Activated naive CD8-positive, alpha-beta T cell treated with anti-CD3 and anti-CD28 coated beads, Interleukin-2, amount 10 ng/mL, durations not matched to agents 7 days and 5 days (primary cell): ENCODE measurements at regions not wholly inside any gene's neighbourhood (a gene's known extent, or its start where the extent isn't known, plus 50 kb on each side); places are given as distances from the start of the nearest gene placed in this dataset.

Experiments used
- ATAC-seq: fragments of 150-1000 bp; cut with Tn5 transposase; one replicate; pipeline ENCODE4 v1.10.0; 2021; ENCODE audit warnings: low read depth, moderate library complexity
- POLR2A ChIA-PET: fragments of 350-600 bp; sonication (Branson Sonifier 250); formaldehyde crosslinking; loops from one replicate; lab custom pipeline; 2021; ENCODE audit warnings: antibody characterized with exemption; lab: Charles Lee
- DNase-seq: peaks from one replicate; pipeline ENCODE4 v3.0.0; 2021
- H3K27ac Mint-ChIP-seq: one replicate; pipeline ENCODE4 v1.8.0; 2022; ENCODE audit warnings: mild to moderate bottlenecking, mixed read lengths
- H3K27me3 Mint-ChIP-seq: one replicate; pipeline ENCODE4 v1.8.0; 2022; ENCODE audit warnings: mild to moderate bottlenecking, moderate library complexity, mixed read lengths
- H3K36me3 Mint-ChIP-seq: one replicate; pipeline ENCODE4 v1.8.0; 2021; ENCODE audit warnings: mild to moderate bottlenecking, mixed read lengths
- H3K4me1 Mint-ChIP-seq: one replicate; pipeline ENCODE4 v1.8.0; 2021; ENCODE audit warnings: mixed read lengths
- H3K4me3 Mint-ChIP-seq: one replicate; pipeline ENCODE4 v1.8.0; 2022; ENCODE audit warnings: mild to moderate bottlenecking, moderate library complexity, mixed read lengths
- H3K9me3 Mint-ChIP-seq: one replicate; pipeline ENCODE4 v1.8.0; 2021; ENCODE audit warnings: mixed read lengths

- no peak for DNase-seq
- H3K27ac Mint-ChIP-seq, result no peak overlapping the region
- ATAC-seq, result no peak
- H3K9me3 Mint-ChIP-seq, result peaks cover 4% of the 10 kb centered on the region
- no peaks in the 10 kb centered on the region for H3K36me3 Mint-ChIP-seq
- POLR2A ChIA-PET, result no interaction called here
- no peak overlapping the region for H3K4me3 Mint-ChIP-seq
- no peaks in the 10 kb centered on the region for H3K4me1 Mint-ChIP-seq
- no peaks in the 10 kb centered on the region for H3K27me3 Mint-ChIP-seq
Observed at GRCh38 chr5:8481007-8481406, 612.1 kb downstream of the MTRR start.

- Mint-ChIP-seq H3K4me1 (no peaks in the 10 kb centered on the region), H3K36me3 (no peaks in the 10 kb centered on the region), H3K9me3 (peaks cover 10% of the 10 kb centered on the region), H3K4me3 (no peak overlapping the region), H3K27ac (no peak overlapping the region), H3K27me3 (no peaks in the 10 kb centered on the region)
- DNase-seq (no peak), ATAC-seq (no peak)
- POLR2A ChIA-PET, result no interaction called here
Observed at GRCh38 chr5:8491254-8491653, 622.3 kb downstream of the MTRR start.

- DNase-seq, result no peak
- ATAC-seq, result no peak
- Mint-ChIP-seq H3K4me3 (no peak overlapping the region), H3K9me3 (peaks cover 12% of the 10 kb centered on the region), H3K27me3 (no peaks in the 10 kb centered on the region), H3K27ac (no peak overlapping the region), H3K36me3 (no peaks in the 10 kb centered on the region), H3K4me1 (no peaks in the 10 kb centered on the region)
- POLR2A ChIA-PET, result no interaction called here
Observed at GRCh38 chr5:8493176-8493575, 624.2 kb downstream of the MTRR start.

GRCh38 chr5:8500426-8500825 lies 631.5 kb downstream of the MTRR start:
- Mint-ChIP-seq H3K36me3 (no peaks in the 10 kb centered on the region), H3K4me1 (no peaks in the 10 kb centered on the region), H3K27ac (no peak overlapping the region), H3K27me3 (no peaks in the 10 kb centered on the region), H3K9me3 (peaks cover 4% of the 10 kb centered on the region), H3K4me3 (no peak overlapping the region)
- ATAC-seq (no peak), DNase-seq (no peak)
- POLR2A ChIA-PET, result no interaction called here

- H3K9me3 Mint-ChIP-seq, result no peaks in the 10 kb centered on the region
- no peaks in the 10 kb centered on the region for H3K27me3 Mint-ChIP-seq
- POLR2A ChIA-PET, result no interaction called here
- no peaks in the 10 kb centered on the region for H3K4me1 Mint-ChIP-seq
- no peak overlapping the region for H3K4me3 Mint-ChIP-seq
- H3K36me3 Mint-ChIP-seq, result no peaks in the 10 kb centered on the region
- ATAC-seq (no peak), DNase-seq (no peak)
- no peak overlapping the region for H3K27ac Mint-ChIP-seq
Observed at GRCh38 chr5:8505196-8505595, 636.2 kb downstream of the MTRR start.

GRCh38 chr5:8508231-8508630 lies 639.3 kb downstream of the MTRR start:
- H3K4me1 Mint-ChIP-seq, result no peaks in the 10 kb centered on the region
- no peaks in the 10 kb centered on the region for H3K27me3 Mint-ChIP-seq
- H3K4me3 Mint-ChIP-seq, result no peak overlapping the region
- H3K9me3 Mint-ChIP-seq, result peaks cover 4% of the 10 kb centered on the region
- ATAC-seq (no peak), DNase-seq (no peak)
- H3K36me3 Mint-ChIP-seq, result no peaks in the 10 kb centered on the region
- POLR2A ChIA-PET, result no interaction called here
- no peak overlapping the region for H3K27ac Mint-ChIP-seq

- Mint-ChIP-seq H3K27ac (no peak overlapping the region), H3K36me3 (no peaks in the 10 kb centered on the region), H3K4me3 (no peak overlapping the region), H3K4me1 (no peaks in the 10 kb centered on the region), H3K27me3 (peaks cover 2% of the 10 kb centered on the region), H3K9me3 (peaks cover 4% of the 10 kb centered on the region)
- POLR2A ChIA-PET, result no interaction called here
- ATAC-seq (no peak), DNase-seq (no peak)
Observed at GRCh38 chr5:8516356-8516755, 647.4 kb downstream of the MTRR start.

GRCh38 chr5:8517456-8517855 lies 648.5 kb downstream of the MTRR start:
- ATAC-seq (no peak), DNase-seq (no peak)
- Mint-ChIP-seq H3K4me1 (no peaks in the 10 kb centered on the region), H3K36me3 (no peaks in the 10 kb centered on the region), H3K27me3 (peaks cover 2% of the 10 kb centered on the region), H3K4me3 (no peak overlapping the region), H3K9me3 (peaks cover 2% of the 10 kb centered on the region), H3K27ac (no peak overlapping the region)
- POLR2A ChIA-PET, result no interaction called here

- Mint-ChIP-seq H3K4me3 (no peak overlapping the region), H3K9me3 (no peaks in the 10 kb centered on the region), H3K27me3 (no peaks in the 10 kb centered on the region), H3K36me3 (no peaks in the 10 kb centered on the region), H3K27ac (no peak overlapping the region), H3K4me1 (no peaks in the 10 kb centered on the region)
- ATAC-seq, result no peak
- POLR2A ChIA-PET, result no interaction called here
- no peak for DNase-seq
Observed at GRCh38 chr5:8520917-8521316, 652.0 kb downstream of the MTRR start.

GRCh38 chr5:8521991-8522390 lies 653.0 kb downstream of the MTRR start:
- ATAC-seq (no peak), DNase-seq (no peak)
- Mint-ChIP-seq H3K9me3 (no peaks in the 10 kb centered on the region), H3K4me3 (no peak overlapping the region), H3K36me3 (no peaks in the 10 kb centered on the region), H3K27me3 (no peaks in the 10 kb centered on the region), H3K4me1 (no peaks in the 10 kb centered on the region), H3K27ac (no peak overlapping the region)
- POLR2A ChIA-PET, result no interaction called here

GRCh38 chr5:8522646-8523045 lies 653.7 kb downstream of the MTRR start:
- Mint-ChIP-seq H3K4me3 (no peak overlapping the region), H3K4me1 (no peaks in the 10 kb centered on the region)

GRCh38 chr5:8523501-8523900 lies 654.6 kb downstream of the MTRR start:
- Mint-ChIP-seq H3K9me3 (no peaks in the 10 kb centered on the region), H3K36me3 (no peaks in the 10 kb centered on the region), H3K27ac (no peak overlapping the region), H3K4me3 (no peak overlapping the region), H3K4me1 (no peaks in the 10 kb centered on the region), H3K27me3 (no peaks in the 10 kb centered on the region)
- POLR2A ChIA-PET, result no interaction called here
- ATAC-seq, result no peak
- no peak for DNase-seq

More at GRCh38 chr5:8522646-8523045, 653.7 kb downstream of the MTRR start:
- no peaks in the 10 kb centered on the region for H3K36me3 Mint-ChIP-seq
- H3K27me3 Mint-ChIP-seq, result no peaks in the 10 kb centered on the region
- POLR2A ChIA-PET, result no interaction called here
- H3K27ac Mint-ChIP-seq, result no peak overlapping the region
- H3K9me3 Mint-ChIP-seq, result no peaks in the 10 kb centered on the region
- DNase-seq (no peak), ATAC-seq (no peak)

- no peaks in the 10 kb centered on the region for H3K4me1 Mint-ChIP-seq
- H3K36me3 Mint-ChIP-seq, result no peaks in the 10 kb centered on the region
- H3K9me3 Mint-ChIP-seq, result no peaks in the 10 kb centered on the region
- no peak for ATAC-seq
- no peak overlapping the region for H3K27ac Mint-ChIP-seq
- H3K4me3 Mint-ChIP-seq, result no peak overlapping the region
- DNase-seq, result no peak
- POLR2A ChIA-PET, result no interaction called here
- no peaks in the 10 kb centered on the region for H3K27me3 Mint-ChIP-seq
Observed at GRCh38 chr5:8525819-8526218, 656.9 kb downstream of the MTRR start.

GRCh38 chr5:8528106-8528505 lies 659.2 kb downstream of the MTRR start:
- Mint-ChIP-seq H3K36me3 (no peaks in the 10 kb centered on the region), H3K27ac (no peak overlapping the region), H3K4me3 (no peak overlapping the region), H3K9me3 (no peaks in the 10 kb centered on the region), H3K4me1 (no peaks in the 10 kb centered on the region), H3K27me3 (no peaks in the 10 kb centered on the region)
- POLR2A ChIA-PET, result no interaction called here
- DNase-seq (no peak), ATAC-seq (no peak)

- POLR2A ChIA-PET, result no interaction called here
- H3K27ac Mint-ChIP-seq, result no peak overlapping the region
- H3K9me3 Mint-ChIP-seq, result no peaks in the 10 kb centered on the region
- no peak overlapping the region for H3K4me3 Mint-ChIP-seq
- H3K36me3 Mint-ChIP-seq, result no peaks in the 10 kb centered on the region
- no peak for ATAC-seq
- H3K27me3 Mint-ChIP-seq, result no peaks in the 10 kb centered on the region
- DNase-seq, result no peak
- H3K4me1 Mint-ChIP-seq, result no peaks in the 10 kb centered on the region
Observed at GRCh38 chr5:8538821-8539220, 669.9 kb downstream of the MTRR start.
